HCT116 (cell line): ENCODE measurements at regions not wholly inside any gene's neighbourhood (a gene's known extent, or its start where the extent isn't known, plus 50 kb on each side); places are given as distances from the start of the nearest gene placed in this dataset.

Source experiments
- ATAC-seq: fragments of 200-7000 bp; cut with Tn5 transposase; 2 replicates; pipeline ENCODE4 v1.9.1; 2020; ENCODE audit warnings: mild to moderate bottlenecking, moderate library complexity
- BruUV-seq: library from RNA; stranded (reverse); fragments of 400-500 nt; replicated peaks from 2 replicates; lab custom pipeline; 2021; lab: Mats Ljungman, UMichigan
- CTCF ChIA-PET: fragments of 300-600 bp; sonication (Branson Sonifier 250); formaldehyde crosslinking; loops from one replicate; lab custom pipeline; 2021; ENCODE audit warnings: antibody characterized with exemption; lab: Charles Lee
- POLR2A ChIA-PET: fragments of 300-600, 350-600 bp; sonication (Branson Sonifier 250); formaldehyde crosslinking; loops from one replicate; lab custom pipeline; 2021; ENCODE audit warnings: antibody characterized with exemption; lab: Charles Lee
- RAD21 ChIA-PET, 2 experiments: fragments of 300-600 bp; sonication (Branson Sonifier 250); formaldehyde crosslinking; loops; one replicate each; lab custom pipeline; 2023; ENCODE audit warnings: low total read pairs in 2 of 2; ENCODE audit not compliant: uncharacterized antibody in 2 of 2, unreplicated experiment in 2 of 2, low non-redundant PET in 1 of 2; lab: Charles Lee
- DNase-seq: peaks from one replicate; pipeline ENCODE4 v3.0.0-alpha.2; 2010; ENCODE audit warnings: low read depth, low spot score
- H2AFZ ChIP-seq: fragments of 200-600 bp; shearing (Covaris generic), sonication (generic); 2 replicates; pipeline ENCODE4 v1.6.1; 2017; ENCODE audit warnings: low read depth, mixed run types, mixed read lengths, antibody characterized with exemption, low read length; ENCODE audit not compliant: poor library complexity, severe bottlenecking
- H3K27ac ChIP-seq: 2 replicates; pipeline ENCODE4 v1.5.1; 2012; ENCODE audit warnings: low read depth, low read length
- H3K27me3 ChIP-seq: fragments of 200-600 bp; sonication (generic); 2 replicates; pipeline ENCODE4 v1.6.1; 2016; ENCODE audit warnings: mixed run types, low read length, mixed read lengths; ENCODE audit not compliant: insufficient read depth
- H3K36me3 ChIP-seq, 2 experiments: fragments of 200-500 bp in 1 of 2; fragments of 200-600 bp in 1 of 2; sonication (Bioruptor generic) in 1 of 2; sonication (generic) in 1 of 2; 2 replicates each; pipeline versions ENCODE4 v1.5.1 to v1.6.1; 2014 to 2016; ENCODE audit warnings: low read length in 2 of 2, inconsistent platforms in 1 of 2, mixed read lengths in 1 of 2, mixed run types in 1 of 2; ENCODE audit not compliant: insufficient read depth in 2 of 2, control insufficient read depth in 1 of 2
- H3K4me1 ChIP-seq, 2 experiments: fragments of 200-600 bp in 1 of 2; sonication (generic) in 1 of 2; 2 replicates each; pipeline versions ENCODE4 v1.5.1 to v1.6.1; 2012 to 2017; ENCODE audit warnings: low read length in 2 of 2, inconsistent platforms in 1 of 2, mild to moderate bottlenecking in 1 of 2, mixed read lengths in 1 of 2, mixed run types in 1 of 2, moderate library complexity in 1 of 2; ENCODE audit not compliant: insufficient read depth in 2 of 2, control insufficient read depth in 1 of 2
- H3K4me2 ChIP-seq: fragments of 200-600 bp; sonication (generic); 2 replicates; pipeline ENCODE4 v1.6.1; 2017; ENCODE audit warnings: mixed run types, low read length, mixed read lengths
- H3K4me3 ChIP-seq, 2 experiments: fragments of 200-600 bp in 1 of 2; sonication (generic) in 1 of 2; replicated peaks in 1 of 2; 2 replicates each; pipeline ENCODE4 v1.5.1; 2011 to 2016; ENCODE audit warnings: low read length in 2 of 2, control low read depth in 1 of 2, low read depth in 1 of 2, mild to moderate bottlenecking in 1 of 2, mixed read lengths in 1 of 2, mixed run types in 1 of 2
- H3K79me2 ChIP-seq: fragments of 200-600 bp; sonication (generic); 2 replicates; pipeline ENCODE4 v1.6.1; 2017; ENCODE audit warnings: mild to moderate bottlenecking, mixed run types, low read length, moderate library complexity, mixed read lengths; ENCODE audit not compliant: insufficient read depth
- H3K9ac ChIP-seq: fragments of 200-600 bp; sonication (generic); 2 replicates; pipeline ENCODE4 v1.6.1; 2016; ENCODE audit warnings: low read length, mixed read lengths
- H3K9me2 ChIP-seq: fragments of 200-600 bp; sonication (generic), shearing (Covaris generic); 2 replicates; pipeline ENCODE4 v1.6.1; 2017; ENCODE audit warnings: mixed run types, mild to moderate bottlenecking, moderate library complexity; ENCODE audit not compliant: insufficient read depth
- H3K9me3 ChIP-seq, 2 experiments: fragments of 200-500 bp in 1 of 2; fragments of 200-600 bp in 1 of 2; sonication (Bioruptor generic) in 1 of 2; sonication (generic) in 1 of 2; 2 replicates each; pipeline ENCODE4 v1.6.1; 2014 to 2017; ENCODE audit warnings: low read length in 2 of 2, mixed read lengths in 2 of 2, inconsistent platforms in 1 of 2, low read depth in 1 of 2, mild to moderate bottlenecking in 1 of 2, mixed run types in 1 of 2, moderate library complexity in 1 of 2; ENCODE audit not compliant: control insufficient read depth in 1 of 2, insufficient read depth in 1 of 2
- H4K20me1 ChIP-seq: fragments of 200-600 bp; sonication (generic), shearing (Covaris generic); 2 replicates; pipeline ENCODE4 v1.6.1; 2017; ENCODE audit warnings: mixed run types, mild to moderate bottlenecking, moderate library complexity; ENCODE audit not compliant: insufficient read depth
- CBX3 ChIP-seq: IDR thresholded peaks from 2 replicates; pipeline ENCODE4 v1.6.1; 2012; ENCODE audit warnings: low read depth
- EGR1 ChIP-seq: IDR thresholded peaks from 2 replicates; pipeline ENCODE4 v1.6.1; 2012; ENCODE audit warnings: low read depth
- ELF1 ChIP-seq: IDR thresholded peaks from 2 replicates; pipeline ENCODE4 v1.6.1; 2012; ENCODE audit warnings: low read depth, borderline replicate concordance
- EZH2phosphoT487 ChIP-seq: fragments of 200-600 bp; IDR thresholded peaks from 2 replicates; pipeline ENCODE4 v1.6.1; 2018; ENCODE audit warnings: antibody characterized with exemption, borderline replicate concordance
- FOSL1 ChIP-seq: IDR thresholded peaks from 2 replicates; pipeline ENCODE4 v1.6.1; 2012; ENCODE audit warnings: low read depth
- POLR2AphosphoS5 ChIP-seq: IDR thresholded peaks from 2 replicates; pipeline ENCODE4 v1.6.1; 2011; ENCODE audit warnings: mild to moderate bottlenecking, low read depth, low read length, moderate library complexity
- YY1 ChIP-seq: IDR thresholded peaks from 2 replicates; pipeline ENCODE4 v1.6.1; 2011; ENCODE audit warnings: low read length, low read depth, moderate library complexity, mild to moderate bottlenecking; ENCODE audit not compliant: insufficient replicate concordance; ENCODE audit errors: extremely low read depth
- ZFX ChIP-seq: fragments of 450-650 bp; IDR thresholded peaks from 2 replicates; pipeline ENCODE4 v1.6.1; 2017
- ZNF274 ChIP-seq: fragments of 200-500 bp; sonication (Bioruptor generic); IDR thresholded peaks from 2 replicates; pipeline ENCODE4 v1.6.1; 2014; ENCODE audit warnings: mild to moderate bottlenecking, low read depth, low read length, inconsistent platforms
- intact Hi-C: fragments of 100-400 bp; cut with micrococcal nuclease; formaldehyde crosslinking; loops from 2 replicates; pipeline ENCODE4 v1.10.0; 2022
- TF ChIP-seq, protein P1 (sequence below): IDR thresholded peaks from 2 replicates; pipeline ENCODE4 v1.6.1; 2012
- TF ChIP-seq, protein P2 (sequence below): IDR thresholded peaks from 2 replicates; pipeline ENCODE4 v1.6.1; 2011; ENCODE audit warnings: mild to moderate bottlenecking, low read length, moderate library complexity; ENCODE audit not compliant: insufficient replicate concordance; ENCODE audit errors: extremely low read depth
- TF ChIP-seq, protein P3 (sequence below): IDR thresholded peaks from 2 replicates; pipeline ENCODE4 v1.6.1; 2012; ENCODE audit warnings: low read depth
- TF ChIP-seq, protein P4 (sequence below): IDR thresholded peaks from 2 replicates; pipeline ENCODE4 v1.6.1; 2012

DNA sequence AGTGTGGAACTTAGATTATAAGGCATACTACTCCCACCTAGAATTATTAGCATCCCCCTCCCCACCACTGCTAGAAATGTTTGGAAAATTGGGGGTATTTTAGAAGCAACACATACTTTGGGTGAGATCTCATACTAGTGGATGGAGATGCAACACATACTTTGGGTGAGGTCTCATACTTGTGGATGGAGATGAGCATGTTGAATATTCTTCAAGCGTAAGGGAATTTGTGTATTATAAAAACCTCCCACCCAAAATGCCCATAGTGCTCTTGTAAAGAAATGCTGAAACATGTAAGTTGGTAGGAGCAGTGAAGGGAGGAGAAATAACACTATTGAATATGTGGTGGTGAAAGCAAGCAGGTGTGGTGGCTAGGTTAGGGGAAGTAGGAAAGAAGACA is 124.0 kb upstream of the EPHA3 start:
- no peak for ATAC-seq
- no peak overlapping the region for H2AFZ ChIP-seq
- no peak for TF ChIP-seq CBX3
- TF ChIP-seq, protein P1, sequence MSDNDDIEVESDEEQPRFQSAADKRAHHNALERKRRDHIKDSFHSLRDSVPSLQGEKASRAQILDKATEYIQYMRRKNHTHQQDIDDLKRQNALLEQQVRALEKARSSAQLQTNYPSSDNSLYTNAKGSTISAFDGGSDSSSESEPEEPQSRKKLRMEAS = no peak
- TF ChIP-seq, all 23 proteins: peak for 0
- RAD21 ChIA-PET = no interaction called here
- BruUV-seq = no TSS peak
- no peak overlapping the region for H3K4me3 ChIP-seq
- peaks cover 8 to 22% of the 10 kb centered on the region in 2 experiments; a peak in 2 of 4 replicates for H3K9me3 ChIP-seq
- DNase-seq = no peak
- H3K4me1 ChIP-seq = no peaks in the 10 kb centered on the region
- intact Hi-C loops = no loop called here
- no peak overlapping the region for H3K9ac ChIP-seq
- H3K36me3 ChIP-seq = no peaks in the 10 kb centered on the region
- POLR2A ChIA-PET = no interaction called here
- H3K9me2 ChIP-seq = no peaks in the 10 kb centered on the region
- H3K27ac ChIP-seq = no peak overlapping the region
- H3K4me2 ChIP-seq = no peak overlapping the region
- CTCF ChIA-PET = no interaction called here
- no peaks in the 10 kb centered on the region for H3K27me3 ChIP-seq
- H4K20me1 ChIP-seq = no peaks in the 10 kb centered on the region
- no peaks in the 10 kb centered on the region for H3K79me2 ChIP-seq

DNA sequence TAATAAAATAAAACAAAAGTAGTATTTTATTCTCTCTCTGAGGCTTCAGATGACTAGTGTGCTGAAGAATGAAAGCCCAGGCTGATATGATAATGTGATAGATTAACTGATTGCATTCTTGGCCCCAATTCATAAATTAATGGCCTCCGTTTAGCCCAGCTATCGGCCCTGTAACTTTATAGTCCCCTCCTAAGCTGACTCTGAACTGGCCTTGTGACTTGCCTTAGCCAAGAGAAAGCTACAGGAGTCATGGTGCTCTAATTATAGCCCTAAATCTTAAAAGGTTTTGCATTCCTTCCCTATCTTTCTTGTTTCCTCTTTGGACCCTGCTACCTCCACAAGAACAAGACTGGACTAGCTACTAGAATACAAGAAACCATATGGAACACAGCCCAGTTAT is 123.2 kb upstream of the EPHA3 start:
- ChIA-PET RAD21 (no interaction called here), CTCF (no interaction called here), POLR2A (no interaction called here)
- H3K27me3 ChIP-seq = no peaks in the 10 kb centered on the region
- DNase-seq (no peak), ATAC-seq (no peak)
- H3K4me3 ChIP-seq = no peak overlapping the region
- intact Hi-C loops = no loop called here
- no peak overlapping the region for H3K9ac ChIP-seq
- BruUV-seq = no TSS peak
- H3K27ac ChIP-seq = no peak overlapping the region
- no peaks in the 10 kb centered on the region for H3K9me2 ChIP-seq
- no peaks in the 10 kb centered on the region for H3K36me3 ChIP-seq
- no peak overlapping the region for H3K4me2 ChIP-seq
- H2AFZ ChIP-seq = no peak overlapping the region
- peaks cover 8 to 25% of the 10 kb centered on the region in 2 experiments; a peak in 2 of 4 replicates for H3K9me3 ChIP-seq
- H3K4me1 ChIP-seq = no peaks in the 10 kb centered on the region
- no peaks in the 10 kb centered on the region for H4K20me1 ChIP-seq
- H3K79me2 ChIP-seq = no peaks in the 10 kb centered on the region
- no peak for TF ChIP-seq ZFX
- TF ChIP-seq EGR1 = no peak
- TF ChIP-seq YY1 = no peak
- TF ChIP-seq, protein P2, sequence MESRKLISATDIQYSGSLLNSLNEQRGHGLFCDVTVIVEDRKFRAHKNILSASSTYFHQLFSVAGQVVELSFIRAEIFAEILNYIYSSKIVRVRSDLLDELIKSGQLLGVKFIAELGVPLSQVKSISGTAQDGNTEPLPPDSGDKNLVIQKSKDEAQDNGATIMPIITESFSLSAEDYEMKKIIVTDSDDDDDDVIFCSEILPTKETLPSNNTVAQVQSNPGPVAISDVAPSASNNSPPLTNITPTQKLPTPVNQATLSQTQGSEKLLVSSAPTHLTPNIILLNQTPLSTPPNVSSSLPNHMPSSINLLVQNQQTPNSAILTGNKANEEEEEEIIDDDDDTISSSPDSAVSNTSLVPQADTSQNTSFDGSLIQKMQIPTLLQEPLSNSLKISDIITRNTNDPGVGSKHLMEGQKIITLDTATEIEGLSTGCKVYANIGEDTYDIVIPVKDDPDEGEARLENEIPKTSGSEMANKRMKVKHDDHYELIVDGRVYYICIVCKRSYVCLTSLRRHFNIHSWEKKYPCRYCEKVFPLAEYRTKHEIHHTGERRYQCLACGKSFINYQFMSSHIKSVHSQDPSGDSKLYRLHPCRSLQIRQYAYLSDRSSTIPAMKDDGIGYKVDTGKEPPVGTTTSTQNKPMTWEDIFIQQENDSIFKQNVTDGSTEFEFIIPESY = no peak
- no peak for TF ChIP-seq FOSL1
- TF ChIP-seq POLR2AphosphoS5 = no peak
- TF ChIP-seq, protein P3, sequence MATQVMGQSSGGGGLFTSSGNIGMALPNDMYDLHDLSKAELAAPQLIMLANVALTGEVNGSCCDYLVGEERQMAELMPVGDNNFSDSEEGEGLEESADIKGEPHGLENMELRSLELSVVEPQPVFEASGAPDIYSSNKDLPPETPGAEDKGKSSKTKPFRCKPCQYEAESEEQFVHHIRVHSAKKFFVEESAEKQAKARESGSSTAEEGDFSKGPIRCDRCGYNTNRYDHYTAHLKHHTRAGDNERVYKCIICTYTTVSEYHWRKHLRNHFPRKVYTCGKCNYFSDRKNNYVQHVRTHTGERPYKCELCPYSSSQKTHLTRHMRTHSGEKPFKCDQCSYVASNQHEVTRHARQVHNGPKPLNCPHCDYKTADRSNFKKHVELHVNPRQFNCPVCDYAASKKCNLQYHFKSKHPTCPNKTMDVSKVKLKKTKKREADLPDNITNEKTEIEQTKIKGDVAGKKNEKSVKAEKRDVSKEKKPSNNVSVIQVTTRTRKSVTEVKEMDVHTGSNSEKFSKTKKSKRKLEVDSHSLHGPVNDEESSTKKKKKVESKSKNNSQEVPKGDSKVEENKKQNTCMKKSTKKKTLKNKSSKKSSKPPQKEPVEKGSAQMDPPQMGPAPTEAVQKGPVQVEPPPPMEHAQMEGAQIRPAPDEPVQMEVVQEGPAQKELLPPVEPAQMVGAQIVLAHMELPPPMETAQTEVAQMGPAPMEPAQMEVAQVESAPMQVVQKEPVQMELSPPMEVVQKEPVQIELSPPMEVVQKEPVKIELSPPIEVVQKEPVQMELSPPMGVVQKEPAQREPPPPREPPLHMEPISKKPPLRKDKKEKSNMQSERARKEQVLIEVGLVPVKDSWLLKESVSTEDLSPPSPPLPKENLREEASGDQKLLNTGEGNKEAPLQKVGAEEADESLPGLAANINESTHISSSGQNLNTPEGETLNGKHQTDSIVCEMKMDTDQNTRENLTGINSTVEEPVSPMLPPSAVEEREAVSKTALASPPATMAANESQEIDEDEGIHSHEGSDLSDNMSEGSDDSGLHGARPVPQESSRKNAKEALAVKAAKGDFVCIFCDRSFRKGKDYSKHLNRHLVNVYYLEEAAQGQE = no peak
- no peak for TF ChIP-seq EZH2phosphoT487
- no peak for TF ChIP-seq ELF1
- TF ChIP-seq, protein P4, sequence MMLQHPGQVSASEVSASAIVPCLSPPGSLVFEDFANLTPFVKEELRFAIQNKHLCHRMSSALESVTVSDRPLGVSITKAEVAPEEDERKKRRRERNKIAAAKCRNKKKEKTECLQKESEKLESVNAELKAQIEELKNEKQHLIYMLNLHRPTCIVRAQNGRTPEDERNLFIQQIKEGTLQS = no peak
- no peak for TF ChIP-seq ZNF274
